HEK293 (cell line): ENCODE measurements at regions not wholly inside any gene's neighbourhood (a gene's known extent, or its start where the extent isn't known, plus 50 kb on each side); places are given as distances from the start of the nearest gene placed in this dataset.

Experiments used
- CTCF ChIA-PET: fragments of 350-600 bp; formaldehyde crosslinking; extraction: SDS; loops from one replicate; lab custom pipeline; 2021; ENCODE audit warnings: antibody characterized with exemption; lab: Yijun Ruan, JAX
- POLR2A ChIA-PET: fragments of 300-600 bp; formaldehyde crosslinking; extraction: SDS; loops from one replicate; lab custom pipeline; 2020; ENCODE audit warnings: antibody characterized with exemption, inconsistent platforms; lab: Yijun Ruan, JAX
- H3K27ac ChIP-seq: fragments of 200-500 bp; sonication (Bioruptor generic); 2 replicates; pipeline ENCODE4 v1.5.1; 2014; ENCODE audit warnings: low read depth, low read length, control low read depth, inconsistent platforms; ENCODE audit errors: extremely low read depth
- H3K36me3 ChIP-seq, 2 experiments: fragments of 200-500 bp in 1 of 2; sonication (Bioruptor generic) in 1 of 2; 1 replicate in 1 of 2; 2 replicates in 1 of 2; pipeline ENCODE4 v1.5.1; 2014 to 2017; ENCODE audit warnings: inconsistent platforms in 2 of 2, low read length in 2 of 2; ENCODE audit not compliant: control insufficient read depth in 2 of 2, insufficient read depth in 1 of 2
- H3K4me1 ChIP-seq: fragments of 200-500 bp; sonication (Bioruptor generic); 2 replicates; pipeline ENCODE4 v1.5.1; 2014; ENCODE audit warnings: mild to moderate bottlenecking, low read length, inconsistent platforms; ENCODE audit not compliant: control insufficient read depth, insufficient read depth
- H3K4me3 ChIP-seq: 2 replicates; pipeline ENCODE4 v1.5.1; 2011; ENCODE audit warnings: low read depth, mild to moderate bottlenecking, control low read depth, low read length, moderate library complexity
- H3K9me3 ChIP-seq: fragments of 200-500 bp; sonication (Bioruptor generic); 2 replicates; pipeline ENCODE4 v1.5.1; 2014; ENCODE audit warnings: low read depth, low read length, inconsistent platforms; ENCODE audit not compliant: control insufficient read depth, insufficient read depth
- BCL11B ChIP-seq: fragments of 450-650 bp; formaldehyde crosslinking; IDR thresholded peaks from 2 replicates; pipeline ENCODE4 v1.5.1; 2016; ENCODE audit warnings: low read depth, missing biosample characterization, missing genetic modification characterization
- FEZF1 ChIP-seq: fragments of 450-650 bp; formaldehyde crosslinking; IDR thresholded peaks from 2 replicates; pipeline ENCODE4 v1.5.1; 2016; ENCODE audit warnings: missing biosample characterization, missing genetic modification characterization
- OVOL3 ChIP-seq: fragments of 450-650 bp; formaldehyde crosslinking; IDR thresholded peaks from 2 replicates; pipeline ENCODE4 v1.5.1; 2016; ENCODE audit warnings: missing biosample characterization, missing genetic modification characterization
- SALL2 ChIP-seq: fragments of 450-650 bp; formaldehyde crosslinking; IDR thresholded peaks from 2 replicates; pipeline ENCODE4 v1.5.0; 2017; ENCODE audit warnings: missing biosample characterization, mild to moderate bottlenecking, missing genetic modification characterization, borderline replicate concordance
- YY2 ChIP-seq: fragments of 450-650 bp; formaldehyde crosslinking; IDR thresholded peaks from 2 replicates; pipeline ENCODE4 v1.5.1; 2016; ENCODE audit warnings: missing biosample characterization, missing genetic modification characterization
- ZBTB44 ChIP-seq: fragments of 450-650 bp; IDR thresholded peaks from 2 replicates; pipeline ENCODE4 v1.5.1; 2018; ENCODE audit warnings: missing biosample characterization, mild to moderate bottlenecking, missing genetic modification characterization
- ZFP3 ChIP-seq: fragments of 450-650 bp; formaldehyde crosslinking; IDR thresholded peaks from 2 replicates; pipeline ENCODE4 v1.5.1; 2016; ENCODE audit warnings: low read depth, missing biosample characterization, missing genetic modification characterization
- ZFP69B ChIP-seq: fragments of 450-650 bp; formaldehyde crosslinking; IDR thresholded peaks from 2 replicates; pipeline ENCODE4 v1.5.1; 2016; ENCODE audit warnings: missing biosample characterization, missing genetic modification characterization
- ZNF148 ChIP-seq: fragments of 450-650 bp; formaldehyde crosslinking; IDR thresholded peaks from 2 replicates; pipeline ENCODE4 v1.5.0; 2017; ENCODE audit warnings: missing biosample characterization, missing genetic modification characterization, borderline replicate concordance
- ZNF18 ChIP-seq: fragments of 450-650 bp; formaldehyde crosslinking; IDR thresholded peaks from 2 replicates; pipeline ENCODE4 v1.5.1; 2016; ENCODE audit warnings: missing biosample characterization, missing genetic modification characterization
- ZNF211 ChIP-seq: fragments of 450-650 bp; formaldehyde crosslinking; IDR thresholded peaks from 2 replicates; pipeline ENCODE4 v1.5.1; 2016; ENCODE audit warnings: low read depth, missing biosample characterization, missing genetic modification characterization
- ZNF362 ChIP-seq: fragments of 450-650 bp; formaldehyde crosslinking; IDR thresholded peaks from 2 replicates; pipeline ENCODE4 v1.5.1; 2016; ENCODE audit warnings: missing biosample characterization, missing genetic modification characterization
- ZNF488 ChIP-seq: fragments of 450-650 bp; formaldehyde crosslinking; IDR thresholded peaks from 2 replicates; pipeline ENCODE4 v1.5.1; 2016; ENCODE audit warnings: missing biosample characterization, missing genetic modification characterization
- ZNF560 ChIP-seq: fragments of 450-650 bp; formaldehyde crosslinking; IDR thresholded peaks from 2 replicates; pipeline ENCODE4 v1.5.1; 2017; ENCODE audit warnings: missing biosample characterization, missing genetic modification characterization, borderline replicate concordance
- ZNF561 ChIP-seq: fragments of 450-650 bp; IDR thresholded peaks from 2 replicates; pipeline ENCODE4 v1.5.1; 2018; ENCODE audit warnings: missing biosample characterization, missing genetic modification characterization, borderline replicate concordance
- ZNF624 ChIP-seq: fragments of 450-650 bp; formaldehyde crosslinking; IDR thresholded peaks from 2 replicates; pipeline ENCODE4 v1.5.1; 2017; ENCODE audit warnings: missing biosample characterization, missing genetic modification characterization
- ZNF645 ChIP-seq: fragments of 450-650 bp; formaldehyde crosslinking; IDR thresholded peaks from 2 replicates; pipeline ENCODE4; 2016; ENCODE audit warnings: missing biosample characterization, missing genetic modification characterization
- ZNF654 ChIP-seq: fragments of 450-650 bp; formaldehyde crosslinking; IDR thresholded peaks from 2 replicates; pipeline ENCODE4 v1.5.1; 2016; ENCODE audit warnings: low read depth, missing biosample characterization, missing genetic modification characterization
- ZNF670 ChIP-seq: fragments of 450-650 bp; formaldehyde crosslinking; IDR thresholded peaks from 2 replicates; pipeline ENCODE4 v1.5.1; 2016; ENCODE audit warnings: missing biosample characterization, missing genetic modification characterization, low read depth
- ZSCAN4 ChIP-seq: fragments of 450-650 bp; formaldehyde crosslinking; IDR thresholded peaks from 2 replicates; pipeline ENCODE4 v1.5.1; 2017; ENCODE audit warnings: missing biosample characterization, missing genetic modification characterization
- ZSCAN5A ChIP-seq: fragments of 450-650 bp; formaldehyde crosslinking; IDR thresholded peaks from 2 replicates; pipeline ENCODE4 v1.5.1; 2016; ENCODE audit warnings: missing biosample characterization, missing genetic modification characterization

- Histone ChIP-seq H3K4me3 (no peak overlapping the region), H3K9me3 (no peaks in the 10 kb centered on the region), H3K4me1 (no peaks in the 10 kb centered on the region), H3K36me3 (no peaks in the 10 kb centered on the region), H3K27ac (no peak overlapping the region)
- ChIA-PET POLR2A (no interaction called here), CTCF (interaction anchor here (0.6 kb wide), 2 partner anchors 84 to 142 kb away, joined by 4 to 5 read pairs; no protein-coding TSS in a partner anchor)
- TF ChIP-seq ZNF561 (no peak), ZNF148 (tag by site-specific recombination) (no peak), SALL2 (tag by site-specific recombination) (no peak), BCL11B (tag by site-specific recombination) (no peak), ZNF560 (tag by site-specific recombination) (no peak), ZBTB44 (tag by site-specific recombination) (no peak), ZFP3 (tag by site-specific recombination) (no peak)
- TF ChIP-seq, all 188 proteins: peak for 0
Measured at GRCh38 chr7:12814828-12815227, 127.4 kb downstream of the ARL4A start.

- POLR2A ChIA-PET = no interaction called here
- no peaks in the 10 kb centered on the region for H3K4me1 ChIP-seq
- no peaks in the 10 kb centered on the region for H3K36me3 ChIP-seq
- no peak overlapping the region for H3K4me3 ChIP-seq
- H3K9me3 ChIP-seq = no peaks in the 10 kb centered on the region
- TF ChIP-seq ZNF670 = no peak
- no peak for TF ChIP-seq ZNF645 (tag by site-specific recombination)
- TF ChIP-seq ZSCAN4 = no peak
- no peak for TF ChIP-seq OVOL3 (tag by site-specific recombination)
- no peak for TF ChIP-seq ZNF362
- no peak for TF ChIP-seq ZNF654 (tag by site-specific recombination)
- TF ChIP-seq ZSCAN5A (tag by site-specific recombination) = no peak
- TF ChIP-seq ZNF624 (tag by site-specific recombination) = no peak
- no peak for TF ChIP-seq ZNF211
- TF ChIP-seq ZNF488 (tag by site-specific recombination) = no peak
- TF ChIP-seq BCL11B (tag by site-specific recombination) = no peak
- TF ChIP-seq FEZF1 (tag by site-specific recombination) = no peak
- TF ChIP-seq YY2 (tag by site-specific recombination) = no peak
- TF ChIP-seq ZFP69B = no peak
- TF ChIP-seq ZNF18 = no peak
- CTCF ChIA-PET = no interaction called here
- H3K27ac ChIP-seq = no peak overlapping the region
Measured at GRCh38 chr7:12815426-12815825, 128.0 kb downstream of the ARL4A start.
